Astrocyte of the cerebellum (primary cell): ENCODE measurements at regions not wholly inside any gene's neighbourhood (a gene's known extent, or its start where the extent isn't known, plus 50 kb on each side); places are given as distances from the start of the nearest gene placed in this dataset.

Experiments
- DNase-seq: peaks from one replicate; pipeline ENCODE4 v3.0.0-alpha.2; 2011; ENCODE audit warnings: low read depth
- H3K4me3 ChIP-seq: 2 replicates; pipeline ENCODE4 v1.5.1; 2011; ENCODE audit warnings: mild to moderate bottlenecking, low read depth, low read length, moderate library complexity
- CTCF ChIP-seq: IDR thresholded peaks from 2 replicates; pipeline ENCODE4 v1.5.1; 2012; ENCODE audit warnings: low read length, low read depth, moderate library complexity, mild to moderate bottlenecking; ENCODE audit errors: missing control alignments
- in situ Hi-C: cut with HindIII; loops from 2 replicates; pipeline ENCODE4 v1.10.0; 2017; ENCODE audit warnings: low sequenced_read_pairs

GRCh38 chr15:25051399-25052154 is 96.8 kb downstream of the SNRPN start:
- no peak overlapping the region for H3K4me3 ChIP-seq
- in situ Hi-C loops, result no loop called here
- no peak for DNase-seq
- no peak for TF ChIP-seq CTCF

- DNase-seq, result no peak
- no peak overlapping the region for H3K4me3 ChIP-seq
- in situ Hi-C loops, result no loop called here
- TF ChIP-seq CTCF, result no peak
Measured at GRCh38 chr15:25052191-25052999, 97.6 kb downstream of the SNRPN start.

- no peak for DNase-seq
- H3K4me3 ChIP-seq, result no peak overlapping the region
- in situ Hi-C loops, result no loop called here
- TF ChIP-seq CTCF, result no peak
Measured at GRCh38 chr15:25053000-25053815, 98.4 kb downstream of the SNRPN start.

GRCh38 chr15:25054329-25054728 is 99.5 kb downstream of the SNRPN start:
- no peak for DNase-seq
- no peak overlapping the region for H3K4me3 ChIP-seq
- in situ Hi-C loops, result no loop called here
- no peak for TF ChIP-seq CTCF

GRCh38 chr15:25054943-25055342 is 100.2 kb downstream of the SNRPN start:
- in situ Hi-C loops, result no loop called here
- H3K4me3 ChIP-seq, result no peak overlapping the region

More at GRCh38 chr15:25054943-25055342, 100.2 kb downstream of the SNRPN start:
- DNase-seq, result no peak
- no peak for TF ChIP-seq CTCF
